NB4 (cell line): ENCODE measurements at regions not wholly inside any gene's neighbourhood (a gene's known extent, or its start where the extent isn't known, plus 50 kb on each side); places are given as distances from the start of the nearest gene placed in this dataset.

Experiments used
- DNase-seq: peaks from one replicate; pipeline ENCODE4 v3.0.0; 2010; ENCODE audit warnings: low read depth
- H3K4me3 ChIP-seq: one replicate; pipeline ENCODE4 v1.5.1; 2011; ENCODE audit warnings: mild to moderate bottlenecking, low read depth, low read length, moderate library complexity
- MYC ChIP-seq: IDR thresholded peaks from 2 replicates; pipeline ENCODE4 v1.6.1; 2011; ENCODE audit warnings: low read depth, low read length
- POLR2A ChIP-seq: IDR thresholded peaks from 2 replicates; pipeline ENCODE4 v1.6.1; 2011; ENCODE audit warnings: mild to moderate bottlenecking; ENCODE audit not compliant: insufficient read length; ENCODE audit errors: extremely low read depth
- TF ChIP-seq, protein P1 (sequence below): IDR thresholded peaks from 2 replicates; pipeline ENCODE4 v1.6.1; 2011; ENCODE audit warnings: low read depth, low read length
- TF ChIP-seq, protein P2 (sequence below): IDR thresholded peaks from one replicate; pipeline ENCODE4 v1.5.1; 2012; ENCODE audit warnings: low read depth, low read length

DNA sequence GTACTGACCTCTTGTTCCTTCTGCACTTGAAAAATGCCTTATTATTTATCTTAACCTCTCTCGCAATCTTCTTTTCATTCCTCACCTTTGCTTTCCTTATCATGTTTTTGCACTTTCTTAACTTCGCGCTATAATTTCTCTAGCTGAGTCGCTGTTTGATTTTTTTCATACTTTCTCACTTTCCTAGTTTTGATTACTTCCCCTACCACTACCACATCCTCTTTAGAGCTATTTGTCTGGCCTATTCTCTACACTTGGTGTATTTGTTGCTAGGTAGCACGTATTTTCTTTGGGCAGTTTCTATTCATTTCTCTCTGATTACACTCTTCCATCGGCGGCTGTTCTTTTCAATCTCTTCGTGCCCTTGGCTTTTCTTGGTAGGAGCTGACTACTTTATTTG is 611.8 kb downstream of the BNC2 start:
- no peak overlapping the region for H3K4me3 ChIP-seq
- TF ChIP-seq, protein P1, sequence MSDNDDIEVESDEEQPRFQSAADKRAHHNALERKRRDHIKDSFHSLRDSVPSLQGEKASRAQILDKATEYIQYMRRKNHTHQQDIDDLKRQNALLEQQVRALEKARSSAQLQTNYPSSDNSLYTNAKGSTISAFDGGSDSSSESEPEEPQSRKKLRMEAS: no peak
- TF ChIP-seq MYC: no peak
- TF ChIP-seq POLR2A: no peak
- TF ChIP-seq, protein P2, sequence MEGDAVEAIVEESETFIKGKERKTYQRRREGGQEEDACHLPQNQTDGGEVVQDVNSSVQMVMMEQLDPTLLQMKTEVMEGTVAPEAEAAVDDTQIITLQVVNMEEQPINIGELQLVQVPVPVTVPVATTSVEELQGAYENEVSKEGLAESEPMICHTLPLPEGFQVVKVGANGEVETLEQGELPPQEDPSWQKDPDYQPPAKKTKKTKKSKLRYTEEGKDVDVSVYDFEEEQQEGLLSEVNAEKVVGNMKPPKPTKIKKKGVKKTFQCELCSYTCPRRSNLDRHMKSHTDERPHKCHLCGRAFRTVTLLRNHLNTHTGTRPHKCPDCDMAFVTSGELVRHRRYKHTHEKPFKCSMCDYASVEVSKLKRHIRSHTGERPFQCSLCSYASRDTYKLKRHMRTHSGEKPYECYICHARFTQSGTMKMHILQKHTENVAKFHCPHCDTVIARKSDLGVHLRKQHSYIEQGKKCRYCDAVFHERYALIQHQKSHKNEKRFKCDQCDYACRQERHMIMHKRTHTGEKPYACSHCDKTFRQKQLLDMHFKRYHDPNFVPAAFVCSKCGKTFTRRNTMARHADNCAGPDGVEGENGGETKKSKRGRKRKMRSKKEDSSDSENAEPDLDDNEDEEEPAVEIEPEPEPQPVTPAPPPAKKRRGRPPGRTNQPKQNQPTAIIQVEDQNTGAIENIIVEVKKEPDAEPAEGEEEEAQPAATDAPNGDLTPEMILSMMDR: no peak
- peak; percentile 42 for DNase-seq

DNA sequence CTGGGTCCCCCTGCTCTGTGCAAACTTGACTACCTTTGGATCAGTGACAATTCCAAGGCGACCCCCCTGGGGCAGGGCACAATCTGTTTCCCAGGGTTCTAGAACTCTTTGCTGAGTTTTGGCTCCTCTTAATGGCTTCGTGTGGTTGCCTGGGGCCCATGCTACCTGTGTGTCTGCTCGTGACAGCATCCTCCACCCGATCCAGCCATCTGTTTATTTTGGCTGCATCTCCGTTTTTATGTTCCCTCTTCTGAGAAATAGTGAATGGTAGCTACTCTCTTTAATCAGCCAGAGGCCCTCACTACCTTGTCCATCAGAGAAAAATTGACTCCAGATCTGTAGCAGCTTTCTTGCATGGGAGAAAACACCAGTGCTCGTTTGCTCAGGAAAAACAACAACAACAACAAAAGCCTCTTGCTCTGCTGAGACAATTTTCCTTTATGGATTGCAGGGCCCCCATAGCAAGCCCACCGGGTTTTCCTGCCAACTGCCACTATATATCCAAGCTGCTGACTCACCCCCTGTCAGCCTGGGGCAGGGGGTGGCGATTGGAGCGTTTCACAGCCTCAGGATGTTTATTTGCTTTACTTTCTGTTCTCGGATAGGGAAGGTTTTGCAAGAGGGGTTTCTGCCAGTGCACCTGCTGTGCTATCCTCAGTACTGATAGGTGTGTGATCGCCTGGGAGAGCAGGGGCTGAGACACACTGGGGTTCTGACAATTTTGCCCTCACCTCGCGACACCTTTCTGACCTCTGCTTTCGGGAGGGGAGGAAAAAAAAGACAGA is 607.8 kb downstream of the BNC2 start:
- no peak overlapping the region for H3K4me3 ChIP-seq
- TF ChIP-seq, protein P2: no peak
- no peak for TF ChIP-seq MYC
- no peak for TF ChIP-seq POLR2A
- TF ChIP-seq, protein P1: no peak
- DNase-seq: peak; percentile 60

DNA sequence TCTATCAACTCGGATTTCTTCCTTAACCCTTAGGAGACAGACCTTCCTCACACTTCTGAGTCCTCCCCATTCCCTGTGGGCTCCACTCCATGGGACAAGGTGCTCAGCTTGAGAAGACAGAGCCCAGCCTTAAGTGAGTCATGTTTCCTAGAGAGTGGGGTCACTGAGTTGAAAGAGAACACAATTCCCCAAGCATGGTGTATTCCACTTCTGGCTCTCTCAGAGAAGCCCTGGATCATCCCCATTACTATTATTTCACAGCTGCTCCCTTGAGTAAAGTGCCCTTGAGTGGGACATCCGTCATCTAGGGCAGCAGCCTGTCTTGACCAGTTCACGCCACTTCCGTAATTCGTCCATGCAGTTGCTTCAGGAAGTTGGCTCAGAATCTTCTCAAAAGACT is 604.8 kb downstream of the BNC2 start:
- no peak overlapping the region for H3K4me3 ChIP-seq
- TF ChIP-seq POLR2A (no peak), MYC (no peak)
- TF ChIP-seq, protein P2: no peak
- TF ChIP-seq, protein P1: no peak
- DNase-seq: no peak

DNA sequence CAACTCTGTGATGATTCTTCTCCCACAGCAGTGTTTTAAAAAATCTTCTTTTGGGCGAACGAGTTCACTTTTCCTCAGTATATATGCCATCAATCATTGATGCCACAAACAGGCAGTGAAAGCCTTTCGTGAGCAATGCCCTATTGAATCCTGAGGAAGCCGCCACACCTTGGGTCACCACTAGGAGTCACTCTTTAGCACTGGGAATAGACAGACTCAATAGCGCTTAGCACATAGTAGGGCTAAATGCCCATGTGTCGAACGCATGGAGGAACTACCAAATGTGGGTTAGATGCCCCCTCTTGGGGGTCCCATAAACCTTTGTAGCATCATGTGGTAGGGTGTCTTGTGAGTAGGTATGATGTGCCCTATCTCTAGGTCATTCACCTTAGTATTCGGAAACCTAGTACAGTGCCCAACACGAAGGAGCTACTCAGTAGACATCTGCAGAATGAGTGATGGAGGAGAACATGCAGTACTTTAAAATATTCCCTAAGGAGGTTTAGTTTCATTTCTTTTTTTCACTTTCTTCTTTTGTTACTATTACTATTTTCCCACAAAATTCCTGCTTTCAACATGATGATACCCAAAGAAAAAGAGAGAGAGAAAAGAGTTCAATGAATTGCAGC is 603.7 kb downstream of the BNC2 start:
- TF ChIP-seq, protein P2: peak; percentile 97
- TF ChIP-seq, protein P1: no peak
- H3K4me3 ChIP-seq: no peak overlapping the region
- DNase-seq: peak; percentile 50

DNA sequence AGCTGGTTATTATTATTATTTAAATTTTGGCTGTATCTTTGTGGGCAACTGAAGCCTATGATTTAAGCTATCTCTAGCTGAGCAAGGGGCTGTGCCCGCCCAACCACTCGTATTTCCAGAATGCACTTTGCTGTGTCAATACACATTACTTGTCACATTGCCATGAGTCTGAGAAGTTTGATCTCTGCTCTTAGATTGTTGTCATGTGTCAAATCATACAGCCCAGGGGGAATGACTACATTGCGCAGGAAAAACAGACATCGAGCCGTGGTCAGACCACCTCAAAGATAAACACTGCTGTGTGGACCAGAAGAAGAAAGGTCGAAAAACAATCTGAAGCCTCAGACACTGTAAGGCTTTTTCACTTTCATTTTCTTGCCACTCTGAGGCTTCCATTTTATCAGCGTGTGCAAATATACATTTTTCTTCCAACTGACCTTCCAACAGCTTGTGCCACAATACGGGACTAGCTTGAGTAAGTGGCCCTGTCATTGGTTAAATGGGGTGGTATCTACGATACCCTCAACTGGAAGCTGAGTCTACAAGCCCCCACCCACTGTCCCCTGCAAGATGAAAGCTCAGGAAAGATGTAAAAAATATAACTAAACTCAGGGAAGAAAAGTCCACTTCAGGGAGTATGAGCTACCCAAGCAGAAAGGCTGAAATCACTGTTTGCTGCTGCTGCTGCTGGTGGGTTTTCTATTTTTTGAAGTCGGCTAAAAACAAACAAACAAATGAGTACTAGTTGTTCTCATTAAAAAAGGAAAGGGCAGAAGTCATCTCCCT is 603.0 kb downstream of the BNC2 start:
- no peak overlapping the region for H3K4me3 ChIP-seq
- TF ChIP-seq, protein P2: no peak
- no peak for TF ChIP-seq MYC
- no peak for TF ChIP-seq POLR2A
- TF ChIP-seq, protein P1: no peak
- DNase-seq: peak; percentile 30
